K562 (cell line): ENCODE measurements at regions not wholly inside any gene's neighbourhood (a gene's known extent, or its start where the extent isn't known, plus 50 kb on each side); places are given as distances from the start of the nearest gene placed in this dataset.

ENCODE experiments used
- ATAC-seq: fragments of 200-7000 bp; cut with Tn5 transposase; 3 replicates; pipeline ENCODE4 v1.9.1; 2020; ENCODE audit warnings: moderate library complexity
- BruUV-seq: library from RNA; stranded (reverse); fragments of 400-500 nt; replicated peaks from 2 replicates; lab custom pipeline; 2021; lab: Mats Ljungman, UMichigan
- CTCF ChIA-PET: fragments of 300-600 bp; formaldehyde crosslinking; extraction: SDS; loops from one replicate; lab custom pipeline; 2021; ENCODE audit warnings: low intra/inter-chr PET ratio; lab: Yijun Ruan, JAX
- POLR2A ChIA-PET: fragments of 300-600, 350-650 bp; sonication (Branson Sonifier 250); formaldehyde crosslinking; extraction: SDS; loops from one replicate; lab custom pipeline; 2021; ENCODE audit warnings: antibody characterized with exemption, inconsistent platforms; lab: Yijun Ruan, JAX
- DNase-seq, 4 experiments: peaks; one replicate each; pipeline versions ENCODE4 v3.0.0 to v3.0.0-alpha.2; 2011 to 2018; ENCODE audit warnings: low spot score in 3 of 4, mixed read lengths in 3 of 4; ENCODE audit errors: extremely low read depth in 1 of 4
- FAIRE-seq: peaks from 2 replicates; lab custom pipeline; 2011; peaks lifted over from hg19 to GRCh38; lab: Jason Lieb, UNC
- H2AFZ ChIP-seq: 2 replicates; pipeline ENCODE4 v1.6.0; 2011; ENCODE audit warnings: low read depth, low read length, control low read depth, inconsistent platforms
- H3K27ac ChIP-seq: fragments of 200-600 bp; 3 replicates; pipeline ENCODE4 v1.8.0; 2011; ENCODE audit warnings: low read depth, mild to moderate bottlenecking, control low read depth, inconsistent platforms, low read length, moderate library complexity, mixed read lengths; ENCODE audit errors: extremely low read depth
- H3K27me3 ChIP-seq, 2 experiments: fragments of 300-600 bp in 1 of 2; 2 replicates in 1 of 2; 3 replicates in 1 of 2; pipeline versions ENCODE4 v1.6.0 to v1.8.0; 2011; ENCODE audit warnings: inconsistent platforms in 2 of 2, low read length in 2 of 2, mild to moderate bottlenecking in 1 of 2, mixed read lengths in 1 of 2, moderate library complexity in 1 of 2; ENCODE audit not compliant: control insufficient read depth in 2 of 2, insufficient read depth in 2 of 2
- H3K36me3 ChIP-seq: fragments of 300-600 bp; 3 replicates; pipeline ENCODE4 v1.8.0; 2011; ENCODE audit warnings: mild to moderate bottlenecking, low read length, inconsistent platforms; ENCODE audit not compliant: control insufficient read depth, insufficient read depth
- H3K4me1 ChIP-seq, 2 experiments: fragments of 200-600 bp in 1 of 2; replicated peaks in 1 of 2; 2 replicates in 1 of 2; 3 replicates in 1 of 2; pipeline versions ENCODE4 v1.5.1 to v1.8.0; 2011; ENCODE audit warnings: inconsistent platforms in 2 of 2, low read length in 2 of 2, mild to moderate bottlenecking in 1 of 2, mixed read lengths in 1 of 2, moderate library complexity in 1 of 2; ENCODE audit not compliant: control insufficient read depth in 2 of 2, insufficient read depth in 2 of 2
- H3K4me2 ChIP-seq: 2 replicates; pipeline ENCODE4 v1.6.1; 2011; ENCODE audit warnings: low read length, control low read depth, inconsistent platforms, mixed read lengths; ENCODE audit not compliant: insufficient read depth
- H3K4me3 ChIP-seq: fragments of 200-600 bp; sonication (generic), shearing (Covaris generic); 2 replicates; pipeline ENCODE4 v1.5.1; 2016; ENCODE audit warnings: control low read depth, inconsistent platforms
- H3K79me2 ChIP-seq: fragments of 200-600 bp; 3 replicates; pipeline ENCODE4 v1.8.0; 2011; ENCODE audit warnings: low read length, inconsistent platforms; ENCODE audit not compliant: control insufficient read depth, insufficient read depth
- H3K9ac ChIP-seq, 2 experiments: 2 replicates each; pipeline versions ENCODE4 v1.6.0 to v1.6.1; 2011; ENCODE audit warnings: low read depth in 2 of 2, low read length in 2 of 2, control low read depth in 1 of 2, inconsistent platforms in 1 of 2, mild to moderate bottlenecking in 1 of 2, mixed read lengths in 1 of 2; ENCODE audit not compliant: insufficient read depth in 1 of 2
- H3K9me1 ChIP-seq: one replicate; pipeline ENCODE4 v1.6.0; 2011; ENCODE audit warnings: inconsistent platforms, mild to moderate bottlenecking, low read length, moderate library complexity; ENCODE audit not compliant: control insufficient read depth, insufficient read depth
- H3K9me3 ChIP-seq: replicated peaks from 2 replicates; pipeline ENCODE4 v1.5.1; 2011; ENCODE audit warnings: low read depth, low read length, inconsistent platforms; ENCODE audit not compliant: control insufficient read depth, insufficient read depth
- H4K20me1 ChIP-seq: replicated peaks from 2 replicates; pipeline ENCODE4 v1.6.1; 2011; ENCODE audit warnings: low read length, inconsistent platforms, mixed read lengths; ENCODE audit not compliant: control insufficient read depth, insufficient read depth
- AFF4 ChIP-seq: sonication (generic); formaldehyde crosslinking; IDR thresholded peaks from 2 replicates; pipeline ENCODE4 v1.8.0; 2023; ENCODE audit warnings: mild to moderate bottlenecking, missing genetic modification reagents
- ARID1B ChIP-seq: fragments of 450-650 bp; IDR thresholded peaks from 2 replicates; pipeline ENCODE4 v1.6.1; 2016; ENCODE audit warnings: antibody characterized with exemption, mild to moderate bottlenecking, inconsistent platforms
- FOXM1 ChIP-seq, 2 experiments: fragments of 450-650 bp in 1 of 2; sonication (generic) in 1 of 2; formaldehyde crosslinking in 1 of 2; IDR thresholded peaks; 2 replicates each; pipeline versions ENCODE4 v1.6.1 to v1.9.0; 2017 to 2022; ENCODE audit warnings: low read depth in 2 of 2, mild to moderate bottlenecking in 2 of 2, missing genetic modification reagents in 1 of 2, moderate library complexity in 1 of 2
- HMBOX1 ChIP-seq: sonication (generic); IDR thresholded peaks from 2 replicates; pipeline ENCODE4 v1.6.1; 2016
- PREB ChIP-seq: sonication (generic); formaldehyde crosslinking; IDR thresholded peaks from 2 replicates; pipeline ENCODE4 v1.8.1; 2023; ENCODE audit warnings: mild to moderate bottlenecking, missing genetic modification reagents
- RNF219 ChIP-seq: fragments of 250-450 bp; sonication (Bioruptor Pico); IDR thresholded peaks from 2 replicates; pipeline ENCODE4 v1.5.0; 2022; ENCODE audit warnings: mild to moderate bottlenecking
- TCFL5 ChIP-seq: fragments of 250-450 bp; sonication (Bioruptor Pico); conservative IDR thresholded peaks from 2 replicates; pipeline ENCODE4 v1.6.1; 2021; ENCODE audit warnings: mild to moderate bottlenecking, moderate library complexity, matching md5 sums
- ZNF518B ChIP-seq: fragments of 250-450 bp; sonication (Bioruptor Pico); IDR thresholded peaks from 2 replicates; pipeline ENCODE4 v1.5.0; 2021; ENCODE audit warnings: mild to moderate bottlenecking, moderate library complexity
- WGBS: fragments of 100-300 bp; shearing (Covaris generic); methylation state at CpG from one replicate; pipeline ENCODE4 v1.1.6; 2016; ENCODE audit warnings: low coverage, mixed read lengths; ENCODE audit not compliant: insufficient coverage; ENCODE audit errors: missing lambda C conversion rate; 5-methylcytosine and 5-hydroxymethylcytosine counted together
- in situ Hi-C: fragments of 300-500 bp; cut with MboI; formaldehyde crosslinking; loops from 4 replicates; pipeline ENCODE4 v1.15.0; 2018; ENCODE audit warnings: inconsistent platforms, mixed read lengths
- intact Hi-C: fragments of 100-400 bp; cut with micrococcal nuclease; formaldehyde crosslinking; loops from 2 replicates; pipeline ENCODE4 v1.14.2; 2022

- Histone ChIP-seq H3K36me3 (no peaks in the 10 kb centered on the region), H2AFZ (no peak overlapping the region), H3K4me2 (no peak overlapping the region), H3K79me2 (no peaks in the 10 kb centered on the region), H3K9me1 (no peaks in the 10 kb centered on the region), H3K4me3 (no peak overlapping the region), H3K27ac (no peak overlapping the region), H3K27me3 (peaks cover 35 to 69% of the 10 kb centered on the region in 2 experiments), H3K9me3 (no peaks in the 10 kb centered on the region), H3K9ac (no peak overlapping the region), H4K20me1 (no peaks in the 10 kb centered on the region; the same call in none of the 2 replicates), H3K4me1 (peaks cover 2 to 13% of the 10 kb centered on the region in 2 experiments; a peak in 3 of 5 replicates)
- FAIRE-seq (no peak), DNase-seq (no peak), ATAC-seq (no peak)
- in situ Hi-C loops: no loop called here
- no TSS peak for BruUV-seq
- CTCF ChIA-PET: no interaction called here
- POLR2A ChIA-PET: no interaction called here
- WGBS: 2% methylated on average over 7 of the region's 7 CpGs
- intact Hi-C loops: no loop called here
- TF ChIP-seq ARID1B: no peak
- TF ChIP-seq RNF219 (CRISPR knock-in tag): no peak
- TF ChIP-seq FOXM1 (IDR thresholded peaks at IDR 0.05; ENCODE audit: low read depth): no peak
- no peak for TF ChIP-seq FOXM1 (CRISPR knock-in tag; IDR thresholded peaks at IDR 0.05; ENCODE audit: low read depth)
- TF ChIP-seq HMBOX1: no peak
- no peak for TF ChIP-seq ZNF518B (CRISPR knock-in tag)
- TF ChIP-seq TCFL5 (CRISPR knock-in tag): no peak
- TF ChIP-seq PREB (CRISPR knock-in tag): no peak
- TF ChIP-seq AFF4 (CRISPR knock-in tag): no peak
Observed at GRCh38 chr21:39006571-39007311, 176.5 kb downstream of the PSMG1 start.
